H1 (cell line): ENCODE measurements at regions not wholly inside any gene's neighbourhood (a gene's known extent, or its start where the extent isn't known, plus 50 kb on each side); places are given as distances from the start of the nearest gene placed in this dataset.

Experiments
- CTCF ChIA-PET: fragments of 300-600 bp; sonication (Branson Sonifier 250); formaldehyde crosslinking; loops from one replicate; lab custom pipeline; 2021; ENCODE audit not compliant: partially characterized antibody; lab: Charles Lee
- POLR2A ChIA-PET: fragments of 300-600 bp; sonication (Branson Sonifier 250); formaldehyde crosslinking; loops from one replicate; lab custom pipeline; 2021; ENCODE audit warnings: inconsistent platforms; ENCODE audit not compliant: partially characterized antibody; lab: Charles Lee
- DNase-seq, 2 experiments: peaks; one replicate each; pipeline versions ENCODE4 v3.0.0 to v3.0.0-alpha.2; 2010 to 2022; ENCODE audit warnings: low spot score in 2 of 2, low read depth in 1 of 2, mixed read lengths in 1 of 2
- FAIRE-seq: peaks from 2 replicates; lab custom pipeline; 2011; peaks lifted over from hg19 to GRCh38; lab: Jason Lieb, UNC
- H2AFZ ChIP-seq: 2 replicates; pipeline ENCODE4 v1.8.1; 2012; ENCODE audit warnings: low read length, inconsistent platforms
- H2AK5ac ChIP-seq: 2 replicates; pipeline ENCODE4 v1.6.1; 2013; ENCODE audit warnings: low read depth, low read length
- H2BK120ac ChIP-seq: replicated peaks from 2 replicates; pipeline ENCODE3; 2013; ENCODE audit warnings: low read depth, low read length, inconsistent platforms
- H2BK12ac ChIP-seq: 2 replicates; pipeline ENCODE4 v1.6.1; 2013; ENCODE audit warnings: low read depth, low read length
- H2BK15ac ChIP-seq: 2 replicates; pipeline ENCODE4 v1.6.1; 2013; ENCODE audit warnings: low read length
- H2BK20ac ChIP-seq: 2 replicates; pipeline ENCODE4 v1.6.1; 2013; ENCODE audit warnings: low read length
- H2BK5ac ChIP-seq: 2 replicates; pipeline ENCODE4 v1.6.1; 2013; ENCODE audit warnings: low read depth, low read length
- H3K14ac ChIP-seq: 2 replicates; pipeline ENCODE4 v1.6.1; 2013; ENCODE audit warnings: inconsistent platforms; ENCODE audit not compliant: insufficient read length
- H3K18ac ChIP-seq: 2 replicates; pipeline ENCODE4 v1.6.1; 2013; ENCODE audit warnings: low read length; ENCODE audit errors: extremely low read depth
- H3K23ac ChIP-seq: 2 replicates; pipeline ENCODE4 v1.6.1; 2013; ENCODE audit warnings: inconsistent platforms; ENCODE audit not compliant: insufficient read length
- H3K23me2 ChIP-seq: 2 replicates; pipeline ENCODE4 v1.6.1; 2013; ENCODE audit warnings: low read depth, low read length
- H3K27ac ChIP-seq: 2 replicates; pipeline ENCODE4 v1.6.1; 2011; ENCODE audit warnings: low read depth, low read length, inconsistent platforms
- H3K27me3 ChIP-seq, 4 experiments: replicated peaks in 1 of 4; 1 replicate in 1 of 4; 2 replicates in 3 of 4; pipeline versions ENCODE4 v1.6.1 to v1.8.1; 2011 to 2013; ENCODE audit warnings: low read length in 3 of 4, mild to moderate bottlenecking in 3 of 4, inconsistent platforms in 2 of 4, mixed read lengths in 2 of 4, moderate library complexity in 1 of 4; ENCODE audit not compliant: control insufficient read depth in 3 of 4, insufficient read depth in 3 of 4; ENCODE audit errors: extremely low read depth in 1 of 4
- H3K36me3 ChIP-seq, 4 experiments: 2 replicates each; pipeline versions ENCODE4 v1.6.1 to v1.8.1; 2011 to 2013; ENCODE audit warnings: mild to moderate bottlenecking in 4 of 4, low read length in 3 of 4, moderate library complexity in 2 of 4, control low read depth in 1 of 4, inconsistent platforms in 1 of 4; ENCODE audit not compliant: insufficient read depth in 4 of 4, control insufficient read depth in 2 of 4
- H3K4ac ChIP-seq: replicated peaks from 2 replicates; pipeline ENCODE3; 2013; ENCODE audit warnings: low read length, low read depth, mixed read lengths, inconsistent platforms; ENCODE audit not compliant: insufficient read length
- H3K4me1 ChIP-seq, 4 experiments: replicated peaks in 1 of 4; 1 replicate in 1 of 4; 2 replicates in 3 of 4; pipeline versions ENCODE4 v1.6.1 to v1.8.1; 2011 to 2013; ENCODE audit warnings: low read length in 3 of 4, inconsistent platforms in 2 of 4, mixed read lengths in 1 of 4; ENCODE audit not compliant: insufficient read depth in 4 of 4, control insufficient read depth in 3 of 4
- H3K4me2 ChIP-seq, 2 experiments: 2 replicates each; pipeline versions ENCODE4 v1.6.1 to v1.8.1; 2011 to 2013; ENCODE audit warnings: low read depth in 2 of 2, low read length in 2 of 2, control low read depth in 1 of 2, inconsistent platforms in 1 of 2, mild to moderate bottlenecking in 1 of 2; ENCODE audit not compliant: insufficient read depth in 1 of 2
- H3K4me3 ChIP-seq, 4 experiments: fragments of 200-600, 300-600 bp in 1 of 4; sonication (generic), shearing (Covaris generic), sonication (Bioruptor Twin) in 1 of 4; 2 replicates each; pipeline versions ENCODE4 v1.5.1 to v1.8.1; 2011 to 2016; ENCODE audit warnings: low read length in 4 of 4, low read depth in 3 of 4, control low read depth in 2 of 4, inconsistent platforms in 2 of 4, mild to moderate bottlenecking in 2 of 4, mixed read lengths in 1 of 4, moderate library complexity in 1 of 4; ENCODE audit not compliant: insufficient read depth in 2 of 4; ENCODE audit errors: extremely low read depth in 1 of 4
- H3K56ac ChIP-seq: replicated peaks from 2 replicates; pipeline ENCODE3; 2013; ENCODE audit warnings: low read depth, mild to moderate bottlenecking, mixed read lengths, low read length, inconsistent platforms; ENCODE audit not compliant: insufficient read length
- H3K79me1 ChIP-seq: 2 replicates; pipeline ENCODE4 v1.6.1; 2013; ENCODE audit warnings: low read depth, low read length, control low read depth
- H3K79me2 ChIP-seq, 2 experiments: 2 replicates each; pipeline versions ENCODE4 v1.6.1 to v1.8.1; 2012 to 2013; ENCODE audit warnings: low read length in 2 of 2, mild to moderate bottlenecking in 2 of 2, inconsistent platforms in 1 of 2; ENCODE audit not compliant: insufficient read depth in 2 of 2, control insufficient read depth in 1 of 2
- H3K9ac ChIP-seq, 4 experiments: replicated peaks in 1 of 4; 1 replicate in 1 of 4; 2 replicates in 3 of 4; pipeline versions ENCODE4 v1.6.1 to v1.8.1; 2011 to 2013; ENCODE audit warnings: low read depth in 3 of 4, low read length in 3 of 4, control low read depth in 2 of 4, mild to moderate bottlenecking in 2 of 4, moderate library complexity in 2 of 4, inconsistent platforms in 1 of 4; ENCODE audit errors: extremely low read depth in 1 of 4
- H3K9me3 ChIP-seq, 2 experiments: 2 replicates each; pipeline versions ENCODE4 v1.6.1 to v1.8.1; 2012 to 2013; ENCODE audit warnings: mild to moderate bottlenecking in 2 of 2, moderate library complexity in 2 of 2, control low read depth in 1 of 2, inconsistent platforms in 1 of 2, low read depth in 1 of 2, low read length in 1 of 2, mixed read lengths in 1 of 2; ENCODE audit not compliant: insufficient read depth in 2 of 2
- H4K20me1 ChIP-seq, 2 experiments: replicated peaks in 1 of 2; 2 replicates each; pipeline versions ENCODE3 to v1.8.1; 2011 to 2013; ENCODE audit warnings: inconsistent platforms in 2 of 2, low read length in 2 of 2, mild to moderate bottlenecking in 1 of 2; ENCODE audit not compliant: insufficient read depth in 2 of 2, control insufficient read depth in 1 of 2
- H4K5ac ChIP-seq: 2 replicates; pipeline ENCODE4 v1.6.1; 2013; ENCODE audit warnings: low read length, low read depth, mixed read lengths, inconsistent platforms; ENCODE audit not compliant: insufficient read length
- H4K8ac ChIP-seq: 2 replicates; pipeline ENCODE4 v1.8.0; 2013; ENCODE audit warnings: mild to moderate bottlenecking, moderate library complexity, low read length, inconsistent platforms; ENCODE audit not compliant: insufficient read depth; ENCODE audit errors: extremely low read depth
- H4K91ac ChIP-seq: replicated peaks from 2 replicates; pipeline ENCODE3; 2013; ENCODE audit warnings: low read length, mixed read lengths, inconsistent platforms; ENCODE audit not compliant: insufficient read length
- CBX8 ChIP-seq: fragments of 300-800, 300-1000 bp; sonication (generic); IDR thresholded peaks from 2 replicates; pipeline ENCODE4 v1.7.1; 2016; ENCODE audit warnings: low read depth, low read length, borderline replicate concordance
- CHD2 ChIP-seq: IDR thresholded peaks from 2 replicates; pipeline ENCODE4 v1.6.1; 2012; ENCODE audit warnings: low read length, improper control_type of control experiment
- CREB1 ChIP-seq: IDR thresholded peaks from 2 replicates; pipeline ENCODE4 v1.6.1; 2012; ENCODE audit warnings: inconsistent platforms
- EP300 ChIP-seq, 2 experiments: IDR thresholded peaks; 1 replicate in 1 of 2; 2 replicates in 1 of 2; pipeline ENCODE4 v1.6.1; 2011 to 2012; ENCODE audit warnings: low read depth in 2 of 2, low read length in 2 of 2, mild to moderate bottlenecking in 2 of 2, borderline replicate concordance in 1 of 2, inconsistent platforms in 1 of 2, moderate library complexity in 1 of 2
- HDAC2 ChIP-seq, 2 experiments: fragments of 300-600 bp in 1 of 2; sonication (generic) in 1 of 2; IDR thresholded peaks; 2 replicates each; pipeline ENCODE4 v1.6.1; 2011 to 2012; ENCODE audit warnings: low read depth in 2 of 2, low read length in 2 of 2, mild to moderate bottlenecking in 2 of 2, moderate library complexity in 2 of 2, borderline replicate concordance in 1 of 2, inconsistent platforms in 1 of 2
- KDM4A ChIP-seq: IDR thresholded peaks from one replicate; pipeline ENCODE4 v1.7.1; 2012; ENCODE audit warnings: low read depth, mild to moderate bottlenecking, moderate library complexity, low read length, inconsistent platforms; ENCODE audit not compliant: severe bottlenecking
- KDM5A ChIP-seq: fragments of 200-600 bp; IDR thresholded peaks from 2 replicates; pipeline ENCODE4 v1.7.1; 2012; ENCODE audit warnings: mild to moderate bottlenecking, low read length, inconsistent platforms, mixed read lengths
- MAFK ChIP-seq: IDR thresholded peaks from 2 replicates; pipeline ENCODE4 v1.6.1; 2012; ENCODE audit warnings: low read depth, mild to moderate bottlenecking, improper control_type of control experiment, low read length
- NRF1 ChIP-seq: IDR thresholded peaks from 2 replicates; pipeline ENCODE4 v1.6.1; 2011; ENCODE audit warnings: mild to moderate bottlenecking, low read depth, low read length, improper control_type of control experiment
- RBBP5 ChIP-seq: IDR thresholded peaks from 2 replicates; pipeline ENCODE4 v1.7.1; 2012; ENCODE audit warnings: low read depth, mild to moderate bottlenecking, inconsistent platforms, low read length, moderate library complexity, borderline replicate concordance
- SIN3A ChIP-seq, 2 experiments: IDR thresholded peaks in 1 of 2; conservative IDR thresholded peaks in 1 of 2; 2 replicates each; pipeline ENCODE4 v1.6.1; 2011 to 2012; ENCODE audit warnings: low read length in 2 of 2, improper control_type of control experiment in 1 of 2, low read depth in 1 of 2, mild to moderate bottlenecking in 1 of 2
- SP2 ChIP-seq: IDR thresholded peaks from 2 replicates; pipeline ENCODE4 v1.6.1; 2012; ENCODE audit warnings: mild to moderate bottlenecking, low read length, inconsistent platforms
- TCF12 ChIP-seq: IDR thresholded peaks from 2 replicates; pipeline ENCODE4 v1.6.1; 2011; ENCODE audit warnings: low read depth, mild to moderate bottlenecking, low read length
- ZNF274 ChIP-seq: IDR thresholded peaks from 2 replicates; pipeline ENCODE4 v1.7.0; 2012; ENCODE audit warnings: low read length, borderline replicate concordance; ENCODE audit errors: extremely low read depth
- WGBS, 2 experiments: shearing (Covaris generic) in 1 of 2; methylation state at CpG; one replicate each; pipeline versions ENCODE4 v1.1.6 to v1.1.7; 2013 to 2015; ENCODE audit warnings: low lambda C conversion rate in 2 of 2, mixed read lengths in 2 of 2, inconsistent platforms in 1 of 2, low coverage in 1 of 2, missing lambda C conversion rate in 1 of 2; ENCODE audit not compliant: insufficient replicate concordance in 2 of 2, insufficient coverage in 1 of 2, insufficient read length in 1 of 2; ENCODE audit errors: extremely low coverage in 1 of 2, missing lambda C conversion rate in 1 of 2; 5-methylcytosine and 5-hydroxymethylcytosine counted together

GRCh38 chr18:73681398-73681797 is 466.2 kb downstream of the FBXO15 start:
- no peak overlapping the region for H4K91ac ChIP-seq
- no peaks in the 10 kb centered on the region for H3K27me3 ChIP-seq
- ChIA-PET CTCF (no interaction called here), POLR2A (no interaction called here)
- no peak overlapping the region for H2BK15ac ChIP-seq
- no peak overlapping the region for H3K23ac ChIP-seq
- H2BK20ac ChIP-seq: no peak overlapping the region
- 98% methylated on average over 2 of the region's 2 CpGs; no CpG with 5 or more reads in 1 of the 2 experiments for WGBS, 2 experiments
- H2AFZ ChIP-seq: no peak overlapping the region
- no peak overlapping the region for H2BK5ac ChIP-seq
- H3K79me1 ChIP-seq: no peaks in the 10 kb centered on the region
- no peaks in the 10 kb centered on the region for H3K36me3 ChIP-seq
- H3K56ac ChIP-seq: no peak overlapping the region
- FAIRE-seq: no peak
- H3K4ac ChIP-seq: no peak overlapping the region
- no peak for DNase-seq
- no peaks in the 10 kb centered on the region for H3K9me3 ChIP-seq
- no peak overlapping the region for H3K4me3 ChIP-seq
- H4K20me1 ChIP-seq: no peaks in the 10 kb centered on the region
- H3K23me2 ChIP-seq: no peaks in the 10 kb centered on the region
- H3K4me1 ChIP-seq: no peaks in the 10 kb centered on the region
- H3K9ac ChIP-seq: no peak overlapping the region
- no peak overlapping the region for H3K27ac ChIP-seq
- no peak overlapping the region for H4K5ac ChIP-seq
- no peak overlapping the region for H4K8ac ChIP-seq
- H3K14ac ChIP-seq: no peak overlapping the region
- no peak overlapping the region for H2BK120ac ChIP-seq
- H3K79me2 ChIP-seq: no peaks in the 10 kb centered on the region
- no peak overlapping the region for H2BK12ac ChIP-seq
- no peak overlapping the region for H3K18ac ChIP-seq
- no peak overlapping the region for H3K4me2 ChIP-seq
- no peak overlapping the region for H2AK5ac ChIP-seq
- TF ChIP-seq KDM5A: no peak
- TF ChIP-seq HDAC2 (IDR thresholded peaks at IDR 0.05; ENCODE audit: borderline replicate concordance in 1 of 2, low read depth in 2 of 2, low read length in 2 of 2): no peak
- no peak for TF ChIP-seq RBBP5
- TF ChIP-seq NRF1: no peak
- TF ChIP-seq TCF12: no peak
- TF ChIP-seq CREB1: no peak
- TF ChIP-seq SIN3A (conservative IDR thresholded peaks at IDR 0.05 in 1 of 2, IDR thresholded peaks at IDR 0.05 in 1 of 2; ENCODE audit: low read depth in 1 of 2, low read length in 2 of 2): no peak
- no peak for TF ChIP-seq SP2
- TF ChIP-seq KDM4A: no peak
- no peak for TF ChIP-seq CHD2
- TF ChIP-seq MAFK: no peak
- no peak for TF ChIP-seq CBX8
- no peak for TF ChIP-seq ZNF274
- no peak for TF ChIP-seq EP300 (IDR thresholded peaks at IDR 0.05; ENCODE audit: borderline replicate concordance in 1 of 2, low read depth in 2 of 2, low read length in 2 of 2)
